WTC11 (cell line): ENCODE measurements at regions not wholly inside any gene's neighbourhood (a gene's known extent, or its start where the extent isn't known, plus 50 kb on each side); places are given as distances from the start of the nearest gene placed in this dataset.

Source experiments
- ATF2 ChIP-seq: sonication (generic); formaldehyde crosslinking; IDR thresholded peaks from 2 replicates; pipeline ENCODE4 v1.8.1; 2022; ENCODE audit warnings: low read depth, missing genetic modification reagents, borderline replicate concordance
- CTCF ChIP-seq: fragments of 200-600 bp; IDR thresholded peaks from 2 replicates; pipeline ENCODE4 v1.8.0; 2022; ENCODE audit warnings: antibody characterized with exemption
- E2F4 ChIP-seq: sonication (generic); formaldehyde crosslinking; IDR thresholded peaks from 2 replicates; pipeline ENCODE4 v1.8.1; 2022; ENCODE audit warnings: low read depth, mild to moderate bottlenecking, moderate library complexity, missing genetic modification reagents, borderline replicate concordance
- E2F5 ChIP-seq: sonication (generic); formaldehyde crosslinking; IDR thresholded peaks from 2 replicates; pipeline ENCODE4 v1.8.1; 2022; ENCODE audit warnings: mild to moderate bottlenecking, moderate library complexity, missing genetic modification reagents
- ESRRA ChIP-seq: sonication (generic); formaldehyde crosslinking; IDR thresholded peaks from 2 replicates; pipeline ENCODE4 v1.8.1; 2022; ENCODE audit warnings: mild to moderate bottlenecking, missing genetic modification reagents, borderline replicate concordance
- FOXJ3 ChIP-seq: sonication (generic); formaldehyde crosslinking; IDR thresholded peaks from 2 replicates; pipeline ENCODE4 v1.9.0; 2021; ENCODE audit warnings: missing genetic modification reagents, mild to moderate bottlenecking, borderline replicate concordance
- FOXP4 ChIP-seq: sonication (generic); formaldehyde crosslinking; IDR thresholded peaks from 2 replicates; pipeline ENCODE4 v1.8.0; 2022; ENCODE audit warnings: mild to moderate bottlenecking, missing genetic modification reagents
- HMGA2 ChIP-seq: fragments of 250-450 bp; sonication (Bioruptor Pico); IDR thresholded peaks from 2 replicates; pipeline ENCODE4 v1.4.0; 2021; ENCODE audit warnings: mild to moderate bottlenecking, moderate library complexity
- JUN ChIP-seq: sonication (generic); formaldehyde crosslinking; IDR thresholded peaks from 2 replicates; pipeline ENCODE4 v1.8.0; 2023; ENCODE audit warnings: mild to moderate bottlenecking, missing genetic modification reagents
- NFATC4 ChIP-seq: fragments of 250-450 bp; sonication (Bioruptor Pico); IDR thresholded peaks from 2 replicates; pipeline ENCODE4 v1.9.0; 2021; ENCODE audit warnings: mild to moderate bottlenecking
- USF2 ChIP-seq: sonication (generic); formaldehyde crosslinking; IDR thresholded peaks from 2 replicates; pipeline ENCODE4 v1.8.1; 2023; ENCODE audit warnings: mild to moderate bottlenecking, missing genetic modification reagents, moderate library complexity

- no peak for TF ChIP-seq CTCF
- TF ChIP-seq ESRRA (CRISPR knock-in tag), result no peak
- TF ChIP-seq JUN, result no peak
- TF ChIP-seq E2F5 (CRISPR knock-in tag), result no peak
- no peak for TF ChIP-seq FOXP4 (CRISPR knock-in tag)
- no peak for TF ChIP-seq HMGA2 (CRISPR knock-in tag)
- no peak for TF ChIP-seq NFATC4 (CRISPR knock-in tag)
- TF ChIP-seq E2F4 (CRISPR knock-in tag), result no peak
- no peak for TF ChIP-seq ATF2 (CRISPR knock-in tag)
- no peak for TF ChIP-seq FOXJ3 (CRISPR knock-in tag)
- no peak for TF ChIP-seq USF2 (CRISPR knock-in tag)
These were observed 810.4 kb downstream of the PCDH7 start for GRCh38 chr4:31530555-31530954.
